HG03196 (cell line): ENCODE measurements at regions not wholly inside any gene's neighbourhood (a gene's known extent, or its start where the extent isn't known, plus 50 kb on each side); places are given as distances from the start of the nearest gene placed in this dataset.
"Not testable (repeated sequence)": the region's sequence is repeated elsewhere in the genome, so short reads cannot be mapped to it uniquely, and the experiment has no call there.

Source experiments
- ATAC-seq: cut with Tn5 transposase; IDR thresholded peaks from one replicate; pipeline ENCODE4 v1.9.1; 2021; ENCODE audit not compliant: unreplicated experiment

GRCh38 chr4:173656898-173657297, 126.9 kb upstream of the HAND2 start:
- no peak for ATAC-seq

DNA sequence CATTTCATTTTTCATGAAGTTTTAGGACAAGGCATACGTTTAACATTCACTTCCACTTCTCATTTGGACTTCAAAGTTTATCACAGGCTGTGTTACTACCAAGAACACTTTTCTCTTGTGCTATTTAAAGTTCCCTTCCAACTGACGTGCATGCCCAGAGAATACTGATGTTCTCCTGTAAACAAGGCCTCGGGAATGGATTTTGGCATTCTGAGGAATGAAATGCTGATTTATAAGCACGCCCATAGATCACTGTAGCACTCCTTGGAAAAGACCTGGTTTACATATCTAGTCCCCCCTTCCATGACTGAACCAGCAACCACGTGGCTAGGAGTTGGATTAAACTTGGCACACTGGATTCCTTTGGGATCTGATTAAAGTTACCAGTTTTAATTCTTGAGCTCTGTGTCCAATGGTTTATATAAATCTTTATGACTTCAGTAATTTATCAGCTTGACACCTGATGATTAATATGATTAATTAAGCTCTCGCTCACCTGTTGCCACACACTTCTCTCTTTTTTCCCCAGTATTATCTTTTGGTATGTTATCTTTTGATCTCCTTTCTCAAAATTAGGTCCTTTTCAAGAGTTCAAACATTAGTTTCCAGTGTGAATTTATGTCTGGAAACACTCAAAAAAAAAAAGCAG, 122.4 kb upstream of the HAND2 start:
- ATAC-seq: no peak

- ATAC-seq: no peak
These were observed 121.7 kb upstream of the HAND2 start for GRCh38 chr4:173651651-173652282.

DNA sequence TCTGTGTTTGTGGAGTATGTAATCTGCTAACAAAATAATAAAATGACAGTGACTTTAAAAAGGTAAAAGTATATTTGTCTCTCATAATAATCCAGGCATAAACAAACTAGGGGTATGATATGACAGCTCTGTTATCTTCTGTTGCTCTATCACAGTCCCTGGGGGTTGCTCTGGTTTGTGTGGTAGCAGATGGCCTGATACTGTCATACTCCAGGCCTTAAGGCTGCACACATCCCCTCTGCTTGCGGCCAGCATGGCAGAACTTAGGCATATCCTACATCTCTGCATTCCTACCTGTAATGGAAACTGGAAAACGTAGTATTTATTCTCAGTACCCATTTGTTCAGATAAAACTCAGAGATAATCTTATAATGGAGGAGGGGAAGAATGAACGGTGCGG, 117.9 kb upstream of the HAND2 start:
- no peak for ATAC-seq

GRCh38 chr4:173642509-173642908, 112.5 kb upstream of the HAND2 start:
- no peak for ATAC-seq

DNA sequence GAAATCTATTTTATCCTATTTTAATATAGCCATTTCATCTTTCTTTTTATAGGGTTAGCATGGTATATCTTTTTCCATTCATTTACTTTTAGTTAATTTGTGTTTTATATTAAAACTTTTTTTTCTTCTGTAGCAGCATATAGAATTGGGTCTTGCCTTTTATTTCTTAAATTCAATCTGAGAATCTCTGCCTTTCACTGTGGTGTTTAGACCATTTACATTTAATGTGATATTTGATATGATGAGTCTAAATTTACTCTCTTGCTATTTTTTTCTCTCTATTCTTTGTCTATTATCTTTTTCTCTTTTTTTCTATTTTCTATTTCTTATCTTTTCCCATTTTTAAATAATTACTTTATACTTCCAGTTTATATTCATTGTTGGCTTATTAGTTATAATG, 105.4 kb upstream of the HAND2 start:
- no peak for ATAC-seq

GRCh38 chr4:173626277-173626676, 96.2 kb upstream of the HAND2 start:
- no peak for ATAC-seq

DNA sequence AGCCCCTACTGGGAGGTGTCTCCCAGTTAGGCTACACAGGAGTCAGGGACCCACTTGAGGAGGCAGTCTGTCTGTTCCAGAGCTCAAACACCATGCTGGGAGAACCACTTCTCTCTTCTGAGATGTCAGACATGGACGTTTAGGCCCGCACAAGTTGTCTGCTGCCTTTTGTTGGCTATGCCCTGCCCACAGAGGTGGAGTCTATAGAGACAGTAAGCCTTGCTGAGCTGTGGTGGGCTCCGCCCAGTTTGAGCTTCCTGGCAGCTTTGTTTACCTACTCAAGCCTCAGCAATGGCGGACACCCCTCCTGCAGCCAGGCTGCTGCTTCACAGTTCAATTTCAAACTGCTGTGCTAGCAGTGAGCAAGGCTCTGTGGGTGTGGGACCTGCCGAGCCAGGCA, 88.6 kb upstream of the HAND2 start:
- not testable (repeated sequence) for ATAC-seq

- ATAC-seq: no peak
These were observed 79.1 kb upstream of the HAND2 start for GRCh38 chr4:173609158-173609557.

GRCh38 chr4:173608632-173609031, 78.6 kb upstream of the HAND2 start:
- ATAC-seq: not testable (repeated sequence)

DNA sequence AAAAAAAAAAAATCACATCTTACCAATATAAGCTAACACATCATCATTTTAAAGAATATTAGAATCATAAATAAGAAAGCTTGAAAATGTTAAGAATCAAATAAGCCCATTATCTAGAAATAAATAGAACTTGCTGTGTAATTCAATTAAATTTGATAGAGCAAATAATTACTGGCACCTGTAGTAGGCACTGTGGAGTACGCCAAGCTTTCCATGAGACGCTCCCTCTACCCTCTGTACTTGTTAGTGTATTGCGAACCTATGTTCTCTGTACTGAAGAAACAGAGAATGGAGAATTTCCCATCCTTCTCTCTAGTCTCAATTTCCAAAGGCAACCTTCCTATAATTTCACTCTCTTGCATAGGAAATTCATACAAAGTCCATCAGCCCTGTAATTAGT, 61.7 kb upstream of the HAND2 start:
- ATAC-seq: no peak

DNA sequence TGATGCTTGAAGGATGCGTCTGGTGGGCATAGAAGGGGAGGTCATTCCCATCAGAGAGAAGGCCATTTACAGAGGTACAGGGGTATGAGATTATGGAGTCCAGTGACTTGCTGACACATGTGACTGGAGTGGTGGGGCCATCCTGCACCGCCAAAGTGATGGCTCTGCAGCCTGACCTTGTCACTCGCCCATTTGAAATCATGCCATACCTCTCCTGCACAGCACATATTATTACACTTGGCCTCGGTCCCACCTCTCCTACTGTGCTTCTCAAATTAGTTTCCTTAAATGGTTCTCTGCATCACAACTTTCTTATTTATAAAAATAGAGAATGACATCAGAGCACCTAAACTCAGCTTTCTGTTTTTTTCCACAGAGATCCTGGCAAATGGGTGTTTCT, 60.7 kb upstream of the HAND2 start:
- ATAC-seq: no peak

DNA sequence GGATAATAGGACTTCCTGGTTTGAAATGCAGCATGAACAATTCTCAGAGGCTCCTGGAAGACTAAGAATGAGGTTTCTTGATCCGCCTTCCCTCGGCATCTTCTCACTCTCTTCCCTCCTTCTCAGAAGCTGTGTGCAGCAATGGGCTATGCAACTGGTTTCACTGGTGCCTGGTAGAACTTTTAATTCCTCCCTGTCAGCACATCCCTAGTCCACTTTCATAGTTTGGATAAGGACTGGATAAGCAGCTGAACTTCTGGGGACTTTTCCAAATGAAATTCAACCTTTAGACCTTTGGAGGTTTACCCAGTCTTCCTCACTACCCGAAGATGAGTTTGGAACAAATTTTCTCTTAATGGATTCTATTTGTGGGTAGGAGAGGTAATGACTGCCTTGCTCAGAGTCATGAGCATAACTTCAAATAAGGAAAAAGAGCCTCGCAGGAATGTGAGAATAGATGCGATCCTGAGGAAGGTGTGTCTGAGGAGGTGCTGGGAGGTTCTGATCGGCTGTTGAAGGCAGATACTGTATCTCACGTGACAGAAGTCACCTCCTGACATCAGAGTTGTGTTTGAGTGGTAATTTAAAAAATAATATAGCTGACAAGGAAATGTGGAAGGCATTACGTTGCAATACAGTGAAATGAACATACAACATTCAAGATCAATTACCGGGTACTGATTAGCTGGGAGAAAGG, 56.0 kb upstream of the HAND2 start:
- ATAC-seq: no peak

DNA sequence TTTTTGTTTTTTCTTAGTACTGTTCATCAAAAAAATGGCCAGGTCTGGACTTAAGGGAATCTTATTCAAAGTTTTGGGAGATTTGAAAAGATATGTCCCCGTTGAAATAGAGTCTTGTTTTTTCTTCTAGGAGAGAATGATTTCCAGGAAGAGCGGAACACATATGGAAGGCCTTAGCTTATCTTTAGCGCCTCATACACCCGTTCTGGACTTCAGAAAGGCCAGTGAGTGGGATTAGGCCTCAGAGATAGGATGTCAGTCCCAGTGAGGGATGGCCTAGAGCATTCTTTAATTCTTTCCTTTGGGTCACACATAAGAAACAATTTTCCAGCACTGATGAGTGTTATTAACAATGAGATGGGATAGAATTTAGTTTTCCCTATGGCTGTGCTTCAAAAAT, 54.5 kb upstream of the HAND2 start:
- ATAC-seq: no peak
